Neuron (in vitro differentiated cells): ENCODE measurements at regions not wholly inside any gene's neighbourhood (a gene's known extent, or its start where the extent isn't known, plus 50 kb on each side); places are given as distances from the start of the nearest gene placed in this dataset.

Experiments
- H2AFZ ChIP-seq: one replicate; pipeline ENCODE4 v1.6.1; 2013; ENCODE audit warnings: low read depth, mild to moderate bottlenecking, inconsistent platforms, low read length, moderate library complexity
- H3K27me3 ChIP-seq: one replicate; pipeline ENCODE4 v1.6.1; 2013; ENCODE audit warnings: low read length; ENCODE audit not compliant: insufficient read depth
- H3K36me3 ChIP-seq: one replicate; pipeline ENCODE4 v1.6.1; 2013; ENCODE audit warnings: low read length; ENCODE audit not compliant: insufficient read depth
- H3K4me1 ChIP-seq: one replicate; pipeline ENCODE4 v1.6.1; 2013; ENCODE audit warnings: low read length; ENCODE audit not compliant: insufficient read depth
- H3K4me3 ChIP-seq: 2 replicates; pipeline ENCODE4 v1.5.1; 2013; ENCODE audit warnings: mild to moderate bottlenecking, low read length, moderate library complexity
- H3K9me3 ChIP-seq: one replicate; pipeline ENCODE4 v1.6.1; 2013; ENCODE audit warnings: low read length

DNA sequence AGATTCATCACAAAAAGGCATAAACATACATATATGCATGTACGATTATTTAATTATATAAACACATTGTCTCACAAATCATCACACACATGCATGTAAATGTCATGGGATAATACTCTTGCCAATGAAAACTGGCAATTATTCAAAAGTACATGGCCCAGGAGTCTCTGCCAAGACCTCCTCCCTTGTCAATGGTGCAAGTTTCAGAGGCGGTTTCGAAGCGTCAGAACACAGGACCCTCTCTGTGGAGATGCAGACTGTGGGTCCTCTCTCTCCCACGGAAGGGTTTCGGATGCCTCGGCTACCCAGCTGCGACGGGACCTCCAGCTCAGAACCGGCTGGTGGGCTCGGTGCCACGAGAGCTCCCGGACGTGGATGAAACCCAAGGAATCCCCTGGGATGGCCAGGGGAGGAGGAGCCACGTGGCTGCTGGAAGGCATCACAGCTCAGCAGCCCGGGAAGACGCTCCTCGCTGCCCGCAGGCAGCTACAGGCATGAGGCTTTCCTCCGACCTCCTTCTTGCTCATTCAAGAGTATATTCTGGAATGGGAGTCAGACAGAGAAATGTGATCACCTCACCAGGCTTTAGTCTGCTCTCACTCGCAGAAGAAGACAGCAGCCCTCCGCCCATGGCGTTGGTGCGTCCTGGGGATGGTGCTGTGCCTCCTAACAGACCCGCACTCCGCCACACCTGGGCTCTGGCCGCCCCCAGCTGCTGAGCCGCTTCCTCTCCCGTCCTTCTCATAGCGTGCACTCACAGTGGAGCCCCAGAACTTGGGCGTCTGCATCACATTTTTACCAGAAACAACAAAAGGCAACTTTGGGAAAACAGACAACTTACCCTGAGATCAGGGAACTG lies 308.8 kb downstream of the IRX2 start:
- Histone ChIP-seq H3K9me3 (peaks cover 2% of the 10 kb centered on the region), H3K4me3 (no peak overlapping the region), H2AFZ (no peak overlapping the region), H3K27me3 (no peaks in the 10 kb centered on the region), H3K36me3 (no peaks in the 10 kb centered on the region), H3K4me1 (no peaks in the 10 kb centered on the region)

DNA sequence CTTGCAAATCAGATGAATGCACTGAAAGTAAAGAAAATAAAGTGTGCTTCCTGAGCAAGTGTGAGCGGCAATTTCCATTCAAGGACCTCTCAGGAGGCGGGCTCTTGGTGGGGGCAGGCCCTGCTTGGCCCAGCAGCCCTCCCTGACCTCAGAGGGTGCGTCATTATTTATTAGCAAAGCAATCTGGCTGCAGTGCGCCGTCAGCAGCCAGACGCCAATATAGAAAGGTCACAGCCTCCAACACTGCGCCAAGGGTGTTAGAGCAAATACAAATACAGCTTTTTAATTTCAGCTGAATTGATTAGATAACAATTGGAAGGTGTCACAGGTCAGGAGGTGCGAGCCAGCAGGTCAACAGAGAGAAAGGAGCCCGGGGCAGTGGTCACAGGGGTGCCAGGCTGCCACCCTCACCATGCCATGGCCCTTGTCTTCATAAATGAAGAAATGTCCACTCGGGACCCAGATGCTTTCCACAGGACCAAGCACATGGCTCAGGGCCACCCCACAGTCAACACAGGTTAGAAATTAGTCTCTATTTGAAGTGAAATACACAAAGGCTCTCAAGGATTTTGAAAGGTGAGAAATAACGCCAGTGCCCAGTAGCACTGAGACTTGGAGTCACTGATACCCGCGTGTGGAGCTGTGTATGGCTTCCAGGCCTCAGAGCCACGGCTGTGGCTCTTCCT lies 309.8 kb downstream of the IRX2 start:
- Histone ChIP-seq H3K4me1 (no peaks in the 10 kb centered on the region), H3K4me3 (no peak overlapping the region), H3K9me3 (peaks cover 2% of the 10 kb centered on the region), H3K36me3 (no peaks in the 10 kb centered on the region), H2AFZ (no peak overlapping the region), H3K27me3 (no peaks in the 10 kb centered on the region)

DNA sequence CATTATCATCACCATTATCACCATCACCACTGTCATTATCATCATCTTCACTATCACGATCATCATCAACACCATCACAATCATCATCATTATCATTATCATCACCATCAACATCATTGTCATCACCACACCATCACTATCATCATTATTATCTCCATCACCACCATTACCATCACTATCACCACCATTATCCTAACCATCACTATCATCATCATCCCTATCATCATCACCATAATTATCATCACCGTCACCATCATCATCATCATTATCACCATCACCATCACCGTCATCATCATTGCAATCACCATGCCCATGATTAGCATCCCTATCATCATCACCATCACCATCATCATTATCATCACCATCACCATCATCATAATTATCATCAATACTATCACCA lies 311.9 kb downstream of the IRX2 start:
- Histone ChIP-seq H3K9me3 (peaks cover 2% of the 10 kb centered on the region), H3K36me3 (no peaks in the 10 kb centered on the region), H2AFZ (no peak overlapping the region), H3K4me1 (no peaks in the 10 kb centered on the region), H3K27me3 (no peaks in the 10 kb centered on the region), H3K4me3 (no peak overlapping the region)

DNA sequence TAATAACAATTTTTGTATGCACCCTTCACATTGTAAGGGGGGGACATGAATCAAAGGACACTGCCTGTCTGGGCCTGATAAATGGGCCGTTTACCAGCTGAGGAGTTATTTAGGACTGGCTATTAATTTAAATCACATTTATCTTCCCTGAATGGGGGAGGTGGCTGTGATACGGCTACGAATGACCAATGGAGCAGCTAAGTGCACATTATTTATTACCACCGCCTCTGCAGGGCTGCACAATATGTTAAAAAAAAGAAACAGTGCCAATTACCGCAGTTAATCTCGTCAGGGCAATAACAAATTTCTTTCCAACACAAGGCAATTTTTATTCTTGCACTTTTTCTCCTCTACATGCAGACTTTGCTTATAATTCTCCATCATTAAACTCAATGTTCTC lies 318.4 kb downstream of the IRX2 start:
- no peaks in the 10 kb centered on the region for H3K27me3 ChIP-seq
- H3K36me3 ChIP-seq = no peaks in the 10 kb centered on the region
- H2AFZ ChIP-seq = no peak overlapping the region
- H3K9me3 ChIP-seq = no peaks in the 10 kb centered on the region
- H3K4me3 ChIP-seq = no peak overlapping the region
- peaks cover 11% of the 10 kb centered on the region for H3K4me1 ChIP-seq

DNA sequence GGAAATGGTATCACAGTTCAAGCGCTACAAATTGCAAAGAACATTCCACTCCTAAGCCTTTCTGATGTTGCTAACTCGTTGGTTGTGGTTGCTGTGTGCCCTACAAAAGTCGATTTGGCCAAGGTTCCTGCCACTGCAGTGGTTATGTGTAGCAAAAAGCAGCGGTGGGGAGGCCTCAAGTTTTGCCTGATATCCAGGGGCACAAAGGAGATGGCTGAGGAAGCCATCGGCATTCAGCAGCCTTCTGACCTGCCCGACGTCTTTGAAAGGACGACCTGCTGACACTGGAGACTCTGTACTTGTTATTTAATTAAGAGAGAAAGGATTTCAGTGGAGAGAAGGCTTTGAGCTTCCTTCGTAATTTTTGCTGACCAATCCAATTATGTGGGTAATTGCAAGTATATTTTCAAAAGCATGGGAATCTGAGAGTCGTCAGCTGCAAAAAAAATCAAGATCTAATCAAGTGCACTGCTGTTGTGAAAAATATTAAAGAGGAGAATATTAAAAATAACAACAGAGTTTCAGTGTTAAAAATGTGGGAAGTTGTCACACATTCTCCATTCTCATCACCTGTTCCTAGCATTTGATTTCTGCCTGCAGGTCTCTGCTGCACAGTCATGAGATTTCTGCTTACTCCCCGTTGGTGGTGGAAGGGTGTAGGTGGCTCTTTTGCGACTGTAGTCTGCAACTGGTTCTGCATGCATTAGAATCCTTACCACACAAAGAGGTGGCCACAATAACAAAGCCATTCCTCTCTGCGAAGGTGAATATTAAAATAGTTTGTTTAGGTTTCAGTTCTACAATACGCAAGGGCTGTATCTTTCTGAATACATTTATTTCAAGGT lies 319.2 kb downstream of the IRX2 start:
- H3K9me3 ChIP-seq = no peaks in the 10 kb centered on the region
- no peaks in the 10 kb centered on the region for H3K36me3 ChIP-seq
- H2AFZ ChIP-seq = no peak overlapping the region
- no peak overlapping the region for H3K4me3 ChIP-seq
- H3K27me3 ChIP-seq = no peaks in the 10 kb centered on the region
- H3K4me1 ChIP-seq = peaks cover 11% of the 10 kb centered on the region

DNA sequence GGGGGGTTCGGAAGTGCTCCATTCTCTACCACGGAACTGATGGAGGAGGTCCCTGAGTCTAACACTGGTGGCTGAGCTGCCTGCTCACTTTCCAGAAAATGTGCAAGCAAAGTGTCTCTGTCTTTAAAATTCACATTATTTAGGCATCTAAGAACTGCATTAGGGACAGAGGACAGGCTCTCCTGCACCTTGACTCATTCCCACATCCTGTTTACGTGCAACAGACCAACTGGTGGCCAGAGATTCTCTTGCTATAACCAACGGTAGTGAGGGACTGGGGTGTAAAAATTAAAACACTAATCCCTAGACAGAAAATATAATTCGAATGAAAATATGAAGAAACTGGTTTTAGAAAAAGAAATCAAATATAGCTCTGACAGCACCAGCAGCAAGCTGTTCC lies 320.9 kb downstream of the IRX2 start:
- Histone ChIP-seq H2AFZ (no peak overlapping the region), H3K9me3 (no peaks in the 10 kb centered on the region), H3K4me1 (peaks cover 11% of the 10 kb centered on the region), H3K4me3 (no peak overlapping the region), H3K27me3 (no peaks in the 10 kb centered on the region), H3K36me3 (no peaks in the 10 kb centered on the region)

DNA sequence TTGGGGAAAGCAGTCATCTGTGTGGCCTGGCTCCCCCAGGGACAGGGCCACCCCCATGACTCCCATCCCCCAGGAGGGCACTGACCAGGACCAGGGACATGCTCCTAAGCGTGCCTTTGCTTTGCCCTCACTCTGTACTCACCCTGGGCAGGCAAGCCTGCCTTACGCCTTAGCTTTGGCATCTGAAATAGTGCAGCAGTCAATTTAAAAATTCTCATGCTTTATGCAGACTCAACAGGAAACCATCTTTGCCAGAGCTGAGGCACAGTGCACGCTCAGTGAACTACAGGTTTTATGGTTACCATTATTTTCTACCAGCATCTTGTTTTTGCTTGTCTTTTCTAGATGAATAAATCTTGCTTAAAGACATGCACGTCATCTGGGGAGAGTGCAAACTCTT lies 323.5 kb downstream of the IRX2 start:
- peaks cover 10% of the 10 kb centered on the region for H3K4me1 ChIP-seq
- no peaks in the 10 kb centered on the region for H3K36me3 ChIP-seq

DNA sequence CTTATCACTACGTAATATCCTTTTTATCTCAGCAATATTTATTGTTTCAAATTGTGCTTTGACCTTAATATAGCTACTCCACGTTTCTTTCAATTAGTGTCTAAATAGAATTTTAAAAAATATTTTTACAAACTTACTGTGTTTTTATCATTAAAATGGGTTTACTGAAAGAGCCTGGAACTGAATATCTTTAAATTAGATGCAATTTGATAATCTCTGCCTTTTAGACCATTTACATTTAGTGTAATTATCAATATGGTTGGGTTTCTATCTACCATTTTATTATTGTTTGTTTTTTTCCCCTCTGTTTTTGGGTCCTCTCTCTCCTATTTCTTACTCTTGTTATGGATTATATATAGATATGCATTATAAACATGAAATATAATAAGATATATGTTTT lies 327.8 kb downstream of the IRX2 start:
- Histone ChIP-seq H3K36me3 (no peaks in the 10 kb centered on the region), H3K9me3 (no peaks in the 10 kb centered on the region), H3K27me3 (no peaks in the 10 kb centered on the region), H3K4me3 (no peak overlapping the region), H3K4me1 (no peaks in the 10 kb centered on the region), H2AFZ (no peak overlapping the region)

More for the DNA sequence above, 323.5 kb downstream of the IRX2 start:
- Histone ChIP-seq H3K27me3 (no peaks in the 10 kb centered on the region), H3K9me3 (no peaks in the 10 kb centered on the region), H3K4me3 (no peak overlapping the region), H2AFZ (no peak overlapping the region)

DNA sequence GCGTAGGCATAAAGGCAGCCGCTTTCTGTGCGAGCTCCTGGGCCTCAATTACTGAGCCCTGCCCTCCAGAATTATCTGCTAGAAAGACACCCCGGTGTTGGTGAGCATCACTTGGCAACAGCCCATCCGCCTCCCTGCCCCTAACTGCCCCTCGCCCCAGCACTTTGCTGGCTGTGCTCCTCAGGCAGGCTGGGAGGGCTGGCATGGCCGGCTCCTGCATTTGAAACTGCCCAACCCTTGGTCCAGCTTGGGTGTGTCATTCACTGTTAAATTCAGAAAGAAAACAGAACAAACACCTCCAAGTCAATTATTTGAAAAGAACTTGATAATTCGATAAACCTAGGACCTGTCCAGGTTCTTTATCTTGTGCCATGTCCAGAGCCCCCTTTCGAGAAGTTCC lies 334.2 kb downstream of the IRX2 start:
- no peaks in the 10 kb centered on the region for H3K9me3 ChIP-seq
- H3K36me3 ChIP-seq = no peaks in the 10 kb centered on the region
- no peak overlapping the region for H2AFZ ChIP-seq
- H3K4me3 ChIP-seq = no peak overlapping the region
- H3K27me3 ChIP-seq = no peaks in the 10 kb centered on the region
- no peaks in the 10 kb centered on the region for H3K4me1 ChIP-seq

DNA sequence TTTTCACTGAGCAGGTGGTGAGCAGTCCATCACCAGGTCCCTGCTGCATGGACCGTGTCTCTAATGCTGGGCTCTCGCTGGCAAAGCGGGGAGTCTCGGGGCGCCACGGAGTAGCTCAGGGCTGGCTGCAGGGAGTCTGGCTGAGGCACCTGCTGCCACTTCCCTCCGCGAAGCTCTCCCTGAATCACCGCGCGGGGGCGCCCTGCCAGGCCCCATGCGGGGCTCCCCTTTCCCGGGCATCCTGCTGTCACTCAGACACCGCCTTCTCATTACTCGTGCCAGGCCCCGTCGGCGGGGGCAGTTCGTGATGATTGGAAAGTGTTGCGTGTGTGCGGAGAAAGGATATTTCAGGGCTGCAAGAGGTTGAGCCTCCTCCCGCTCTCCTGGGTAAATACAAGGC lies 335.8 kb downstream of the IRX2 start:
- no peaks in the 10 kb centered on the region for H3K4me1 ChIP-seq
- H2AFZ ChIP-seq = no peak overlapping the region
- H3K9me3 ChIP-seq = no peaks in the 10 kb centered on the region
- no peaks in the 10 kb centered on the region for H3K27me3 ChIP-seq
- H3K4me3 ChIP-seq = no peak overlapping the region
- no peaks in the 10 kb centered on the region for H3K36me3 ChIP-seq

DNA sequence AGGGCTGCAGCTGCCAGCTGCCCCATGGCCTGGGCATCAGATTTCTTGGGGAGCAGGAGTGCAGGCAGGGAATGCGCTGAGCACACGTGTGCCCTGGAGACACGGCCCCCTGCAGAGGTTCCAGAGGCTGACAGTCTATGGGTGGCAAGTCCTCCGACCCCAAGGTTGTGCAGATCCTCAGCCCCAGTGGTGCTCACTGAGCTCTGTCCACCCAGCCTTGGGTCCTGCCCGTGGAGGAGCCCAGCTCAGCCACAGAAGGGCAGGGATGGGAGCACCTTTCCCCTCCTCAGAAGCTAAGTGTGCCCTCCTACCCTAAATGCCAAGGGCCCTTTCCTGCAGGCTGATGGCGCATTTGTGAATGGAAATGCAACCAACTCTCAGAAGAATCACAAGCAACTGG lies 341.0 kb downstream of the IRX2 start:
- Histone ChIP-seq H3K9me3 (no peaks in the 10 kb centered on the region), H3K36me3 (no peaks in the 10 kb centered on the region), H3K4me1 (no peaks in the 10 kb centered on the region), H3K4me3 (no peak overlapping the region), H3K27me3 (no peaks in the 10 kb centered on the region), H2AFZ (no peak overlapping the region)

DNA sequence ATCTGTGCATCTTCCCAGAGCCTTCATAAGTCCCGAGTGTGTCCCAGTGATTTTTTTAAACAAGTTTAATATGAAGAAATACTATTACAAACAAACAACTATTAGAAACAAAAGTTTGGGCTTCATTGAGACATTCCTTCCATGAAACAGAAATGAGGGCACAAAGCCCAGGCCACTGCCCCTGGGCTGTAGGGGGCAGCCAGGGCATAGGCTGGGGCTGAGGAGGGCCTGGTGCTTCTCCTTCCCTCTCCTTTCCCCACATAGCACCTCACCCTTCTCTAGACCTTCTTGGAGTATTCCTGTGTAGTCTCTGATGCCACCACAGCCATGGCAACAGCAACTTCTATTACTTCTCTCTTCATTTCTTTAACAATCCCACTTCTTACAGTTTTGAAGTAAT lies 348.2 kb downstream of the IRX2 start:
- Histone ChIP-seq H2AFZ (no peak overlapping the region), H3K4me1 (no peaks in the 10 kb centered on the region), H3K36me3 (no peaks in the 10 kb centered on the region)

DNA sequence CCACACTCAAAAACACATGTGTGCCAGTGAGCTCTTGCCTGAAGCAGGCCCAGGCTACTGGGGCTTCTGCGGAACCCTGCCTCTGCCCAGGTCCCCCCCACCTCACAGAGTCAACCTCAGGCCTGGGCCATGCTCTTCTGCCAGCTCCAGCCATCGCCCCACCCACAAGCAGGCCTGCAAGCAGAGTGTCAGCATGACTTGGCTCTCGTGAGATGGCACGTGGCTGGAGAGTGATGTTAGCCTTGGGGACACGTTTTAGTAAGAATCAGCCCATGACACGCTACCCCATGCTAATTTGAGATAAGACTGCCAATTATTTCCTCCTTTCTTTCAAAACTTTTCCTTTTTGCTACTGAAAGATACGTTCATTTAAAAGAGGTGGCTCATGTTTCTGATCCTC lies 351.7 kb downstream of the IRX2 start:
- H3K27me3 ChIP-seq = no peaks in the 10 kb centered on the region
- H3K4me1 ChIP-seq = no peaks in the 10 kb centered on the region
- H2AFZ ChIP-seq = no peak overlapping the region
- no peaks in the 10 kb centered on the region for H3K36me3 ChIP-seq
- peaks cover 2% of the 10 kb centered on the region for H3K9me3 ChIP-seq
- no peak overlapping the region for H3K4me3 ChIP-seq

More for the DNA sequence above, 348.2 kb downstream of the IRX2 start:
- no peaks in the 10 kb centered on the region for H3K27me3 ChIP-seq
- H3K9me3 ChIP-seq = peaks cover 2% of the 10 kb centered on the region
- no peak overlapping the region for H3K4me3 ChIP-seq
